ENCODE measurements at regions not wholly inside any gene's neighbourhood (a gene's known extent, or its start where the extent isn't known, plus 50 kb on each side); places are given as distances from the start of the nearest gene placed in this dataset.

DNA sequence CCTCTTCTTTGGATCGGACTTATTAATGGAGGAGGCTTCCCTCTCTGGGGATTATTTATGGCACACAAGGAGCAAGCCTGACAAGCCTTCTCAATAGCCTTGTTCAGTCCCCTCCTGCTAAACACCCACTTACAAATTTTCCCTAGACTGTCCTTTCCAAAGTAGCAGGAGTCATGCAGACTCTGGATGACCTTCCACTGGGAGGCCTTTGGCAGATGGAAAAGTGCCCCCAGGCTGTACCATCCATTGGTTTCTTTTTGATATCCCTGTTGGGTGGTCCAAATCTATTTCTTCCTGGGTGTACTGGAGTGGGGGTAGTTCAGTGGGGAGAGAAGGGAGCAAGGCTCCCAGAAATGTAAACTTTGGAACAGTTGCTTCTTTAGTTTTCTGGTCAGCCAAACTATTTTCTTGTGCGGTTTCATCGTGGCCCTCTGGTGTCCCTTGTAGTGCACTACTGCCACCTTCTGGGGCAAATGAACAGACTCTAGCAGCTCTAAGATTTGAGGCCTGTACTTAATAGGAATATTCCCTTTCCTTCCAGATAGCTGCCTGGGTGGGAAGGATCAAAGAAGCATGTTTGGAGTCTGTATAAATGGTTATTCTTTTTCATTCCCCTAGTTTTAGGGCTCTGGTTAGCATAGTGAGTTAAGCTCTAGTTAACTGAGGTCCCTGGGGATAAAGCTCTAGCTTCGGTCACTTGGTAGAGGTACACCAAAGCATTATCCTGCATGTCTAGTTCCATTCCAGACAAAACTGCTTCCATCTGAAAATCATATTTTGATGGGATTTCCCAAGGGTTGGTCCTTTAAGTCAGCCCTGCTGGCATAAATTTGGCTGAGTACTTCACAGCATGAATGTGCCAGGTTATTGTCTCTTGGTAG, 409.5 kb downstream of the SLC6A15 start:
- H3K4me1 ChIP-seq: peaks cover 0 to 5% (median 0%) of the 10 kb centered on the region in 4 donors
- no peak overlapping the region for H3K4me3 ChIP-seq
- H3K36me3 ChIP-seq: no peaks in the 10 kb centered on the region
- in situ Hi-C loops (cut with MboI; ENCODE audit: low pct_ligation_motif_present in 1 of 4, low pct_unique_long_range_greater_than_20kb in 1 of 4, low sequenced_read_pairs in 3 of 4): no loop called here
- 53 to 63% methylated on average over 1 to 4 of the region's 4 CpGs for WGBS, 2 donors (ENCODE audit: low coverage in 1 of 2)
- H3K9me3 ChIP-seq: no peaks in the 10 kb centered on the region
- no peak overlapping the region for H3K27ac ChIP-seq
- intact Hi-C loops (cut with DNase I; ENCODE audit: low total_unique reads): no loop called here
- no peaks in the 10 kb centered on the region for H3K27me3 ChIP-seq
- TF ChIP-seq, protein P1, sequence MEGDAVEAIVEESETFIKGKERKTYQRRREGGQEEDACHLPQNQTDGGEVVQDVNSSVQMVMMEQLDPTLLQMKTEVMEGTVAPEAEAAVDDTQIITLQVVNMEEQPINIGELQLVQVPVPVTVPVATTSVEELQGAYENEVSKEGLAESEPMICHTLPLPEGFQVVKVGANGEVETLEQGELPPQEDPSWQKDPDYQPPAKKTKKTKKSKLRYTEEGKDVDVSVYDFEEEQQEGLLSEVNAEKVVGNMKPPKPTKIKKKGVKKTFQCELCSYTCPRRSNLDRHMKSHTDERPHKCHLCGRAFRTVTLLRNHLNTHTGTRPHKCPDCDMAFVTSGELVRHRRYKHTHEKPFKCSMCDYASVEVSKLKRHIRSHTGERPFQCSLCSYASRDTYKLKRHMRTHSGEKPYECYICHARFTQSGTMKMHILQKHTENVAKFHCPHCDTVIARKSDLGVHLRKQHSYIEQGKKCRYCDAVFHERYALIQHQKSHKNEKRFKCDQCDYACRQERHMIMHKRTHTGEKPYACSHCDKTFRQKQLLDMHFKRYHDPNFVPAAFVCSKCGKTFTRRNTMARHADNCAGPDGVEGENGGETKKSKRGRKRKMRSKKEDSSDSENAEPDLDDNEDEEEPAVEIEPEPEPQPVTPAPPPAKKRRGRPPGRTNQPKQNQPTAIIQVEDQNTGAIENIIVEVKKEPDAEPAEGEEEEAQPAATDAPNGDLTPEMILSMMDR (IDR thresholded peaks at IDR 0.05): peak; percentile 39 to 50 (median 45)
- no peak for TF ChIP-seq POLR2A (IDR thresholded peaks at IDR 0.05)
- DNase-seq: peak; percentile 20

GRCh38 chr12:84502180-84502860, 410.3 kb downstream of the SLC6A15 start:
- Histone ChIP-seq H3K4me3 (no peak overlapping the region), H3K9me3 (no peaks in the 10 kb centered on the region), H3K27me3 (no peaks in the 10 kb centered on the region), H3K4me1 (no peaks in the 10 kb centered on the region), H3K36me3 (no peaks in the 10 kb centered on the region), H3K27ac (no peak overlapping the region)
- no peak for TF ChIP-seq POLR2A (IDR thresholded peaks at IDR 0.05)
- no peak for TF ChIP-seq POLR2AphosphoS5 (IDR thresholded peaks at IDR 0.05)
- TF ChIP-seq EP300 (IDR thresholded peaks at IDR 0.05; ENCODE audit: low read depth): no peak
- TF ChIP-seq, protein P1 (IDR thresholded peaks at IDR 0.05): no peak
- intact Hi-C loops (cut with DNase I; ENCODE audit: low total_unique reads) (no loop called here), in situ Hi-C loops (cut with MboI; ENCODE audit: low pct_ligation_motif_present in 1 of 4, low pct_unique_long_range_greater_than_20kb in 1 of 4, low sequenced_read_pairs in 3 of 4) (no loop called here)
- no peak for DNase-seq
- 74 to 100% methylated on average over 1 to 2 of the region's 2 CpGs for WGBS, 2 donors (ENCODE audit: low coverage in 1 of 2)

GRCh38 chr12:84497819-84498218, 414.8 kb downstream of the SLC6A15 start:
- no peak overlapping the region for H3K27ac ChIP-seq
- WGBS, 2 donors (ENCODE audit: low coverage in 1 of 2): 38 to 56% methylated on average over 1 of the region's 1 CpG
- no peaks in the 10 kb centered on the region for H3K4me1 ChIP-seq
- no peaks in the 10 kb centered on the region for H3K9me3 ChIP-seq
- TF ChIP-seq POLR2A (IDR thresholded peaks at IDR 0.05): no peak
- TF ChIP-seq EP300 (IDR thresholded peaks at IDR 0.05; ENCODE audit: low read depth): no peak
- TF ChIP-seq, protein P1 (IDR thresholded peaks at IDR 0.05): peak in 2 of 5 experiments; percentile 17 to 36
- no peak for TF ChIP-seq POLR2AphosphoS5 (IDR thresholded peaks at IDR 0.05)
- in situ Hi-C loops (cut with MboI; ENCODE audit: low pct_ligation_motif_present in 1 of 4, low pct_unique_long_range_greater_than_20kb in 1 of 4, low sequenced_read_pairs in 3 of 4) (no loop called here), intact Hi-C loops (cut with DNase I; ENCODE audit: low total_unique reads) (no loop called here)
- H3K36me3 ChIP-seq: no peaks in the 10 kb centered on the region
- H3K4me3 ChIP-seq: no peak overlapping the region
- DNase-seq: no peak
- H3K27me3 ChIP-seq: no peaks in the 10 kb centered on the region

- intact Hi-C loops (cut with DNase I; ENCODE audit: low total_unique reads) (no loop called here), in situ Hi-C loops (cut with MboI; ENCODE audit: low pct_ligation_motif_present in 1 of 4, low pct_unique_long_range_greater_than_20kb in 1 of 4, low sequenced_read_pairs in 3 of 4) (no loop called here)
- TF ChIP-seq POLR2A (IDR thresholded peaks at IDR 0.05): no peak
- DNase-seq: no peak
- Histone ChIP-seq H3K36me3 (no peaks in the 10 kb centered on the region), H3K27me3 (no peaks in the 10 kb centered on the region), H3K9me3 (no peaks in the 10 kb centered on the region), H3K4me3 (no peak overlapping the region), H3K4me1 (no peaks in the 10 kb centered on the region), H3K27ac (no peak overlapping the region)
- WGBS, 2 donors (ENCODE audit: low coverage in 1 of 2): 84 to 100% methylated on average over 2 of the region's 2 CpGs
Observed at GRCh38 chr12:84495711-84496110, 416.9 kb downstream of the SLC6A15 start.
